ENCODE measurements at regions not wholly inside any gene's neighbourhood (a gene's known extent, or its start where the extent isn't known, plus 50 kb on each side); places are given as distances from the start of the nearest gene placed in this dataset.
"Not testable (repeated sequence)": the region's sequence is repeated elsewhere in the genome, so short reads cannot be mapped to it uniquely, and the experiment has no call there.

- TF ChIP-seq CTCF (IDR thresholded peaks at IDR 0.05; ENCODE audit: control insufficient read depth, extremely low read depth, insufficient read depth) = no peak
- DNase-seq (ENCODE audit: low read depth) = no peak
- no peak overlapping the region for H3K4me3 ChIP-seq (ENCODE audit: low read depth, low read length)
These were observed 142.8 kb downstream of the NECTIN1 start for GRCh38 chr11:119586181-119586580.

GRCh38 chr11:119585043-119585781 lies 143.8 kb downstream of the NECTIN1 start:
- no peak for DNase-seq (ENCODE audit: low read depth)
- no peak overlapping the region for H3K4me3 ChIP-seq (ENCODE audit: low read depth, low read length)
- TF ChIP-seq CTCF (IDR thresholded peaks at IDR 0.05; ENCODE audit: control insufficient read depth, extremely low read depth, insufficient read depth) = no peak

- H3K4me3 ChIP-seq (ENCODE audit: low read depth, low read length) = no peak overlapping the region
- TF ChIP-seq CTCF (IDR thresholded peaks at IDR 0.05; ENCODE audit: control insufficient read depth, extremely low read depth, insufficient read depth) = no peak
- no peak for DNase-seq (ENCODE audit: low read depth)
These were observed 144.6 kb downstream of the NECTIN1 start for GRCh38 chr11:119584193-119585042.

GRCh38 chr11:119583585-119583984 lies 145.4 kb downstream of the NECTIN1 start:
- no peak for DNase-seq (ENCODE audit: low read depth)
- no peak overlapping the region for H3K4me3 ChIP-seq (ENCODE audit: low read depth, low read length)
- no peak for TF ChIP-seq CTCF (IDR thresholded peaks at IDR 0.05; ENCODE audit: control insufficient read depth, extremely low read depth, insufficient read depth)

- not testable (repeated sequence) for H3K4me3 ChIP-seq (ENCODE audit: low read depth, low read length); DNase-seq (ENCODE audit: low read depth)
These were observed 147.6 kb downstream of the NECTIN1 start for GRCh38 chr11:119581396-119581795.

- DNase-seq (ENCODE audit: low read depth) = no peak
- no peak overlapping the region for H3K4me3 ChIP-seq (ENCODE audit: low read depth, low read length)
- TF ChIP-seq CTCF (IDR thresholded peaks at IDR 0.05; ENCODE audit: control insufficient read depth, extremely low read depth, insufficient read depth) = no peak
These were observed 148.2 kb downstream of the NECTIN1 start for GRCh38 chr11:119580751-119581150.

- no peak overlapping the region for H3K4me3 ChIP-seq (ENCODE audit: low read depth, low read length)
- no peak for TF ChIP-seq CTCF (IDR thresholded peaks at IDR 0.05; ENCODE audit: control insufficient read depth, extremely low read depth, insufficient read depth)
- no peak for DNase-seq (ENCODE audit: low read depth)
These were observed 148.9 kb downstream of the NECTIN1 start for GRCh38 chr11:119580081-119580480.

Measured in LNCaP clone FGC (cell line).